ENCODE measurements at regions not wholly inside any gene's neighbourhood (a gene's known extent, or its start where the extent isn't known, plus 50 kb on each side); places are given as distances from the start of the nearest gene placed in this dataset.
"Not testable (repeated sequence)": the region's sequence is repeated elsewhere in the genome, so short reads cannot be mapped to it uniquely, and the experiment has no call there.

DNA sequence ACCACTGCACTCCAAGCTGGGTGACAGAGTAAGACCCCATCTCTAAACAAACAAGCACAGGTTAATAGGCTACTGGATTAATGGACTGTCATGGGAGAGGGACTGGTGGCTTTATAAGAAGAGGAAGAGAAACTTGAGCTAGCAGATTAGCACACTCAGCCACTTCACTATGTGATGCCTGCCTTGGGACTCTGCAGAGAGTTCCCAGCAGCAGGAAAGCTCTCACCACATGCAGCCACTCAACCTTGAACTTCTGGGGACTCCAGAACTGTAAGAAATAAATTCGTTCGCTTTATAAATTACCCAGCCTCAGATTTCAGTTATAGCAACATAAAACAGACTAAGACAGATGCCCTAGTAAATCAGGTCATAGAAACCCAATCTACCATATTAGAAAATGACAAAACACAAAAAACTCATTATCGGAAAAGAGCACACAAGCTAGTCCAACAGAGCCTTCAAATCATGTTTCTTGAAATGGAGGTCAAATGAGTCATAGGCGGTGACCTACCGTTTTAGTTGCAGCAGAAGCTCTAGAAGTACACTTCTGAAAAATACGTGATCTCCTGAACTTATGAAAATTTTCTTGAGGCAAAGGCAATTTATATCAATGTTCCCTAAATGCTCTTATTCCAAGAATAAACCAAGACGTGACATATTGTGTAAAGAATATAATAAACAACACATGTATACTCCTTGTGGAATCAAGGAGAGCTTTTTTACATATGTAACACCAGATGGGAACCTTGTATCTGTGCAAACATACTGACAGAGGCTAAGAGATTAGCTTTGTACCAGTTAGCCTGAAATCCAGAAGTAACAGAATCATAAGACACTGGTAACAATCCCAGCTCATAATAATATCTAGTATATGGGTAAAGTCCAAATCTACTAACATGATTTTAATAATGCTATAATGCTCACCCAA is 340.9 kb upstream of the SGCG start:
- intact Hi-C loops (cut with DNase I; ENCODE audit: low total_unique reads) (no loop called here), in situ Hi-C loops (cut with MboI; ENCODE audit: low sequenced_read_pairs in 4 of 4) (no loop called here)
- no peaks in the 10 kb centered on the region for H3K9me3 ChIP-seq
- H3K27ac ChIP-seq, result no peak overlapping the region
- no peak for TF ChIP-seq POLR2A (IDR thresholded peaks at IDR 0.05)
- TF ChIP-seq, protein P1, sequence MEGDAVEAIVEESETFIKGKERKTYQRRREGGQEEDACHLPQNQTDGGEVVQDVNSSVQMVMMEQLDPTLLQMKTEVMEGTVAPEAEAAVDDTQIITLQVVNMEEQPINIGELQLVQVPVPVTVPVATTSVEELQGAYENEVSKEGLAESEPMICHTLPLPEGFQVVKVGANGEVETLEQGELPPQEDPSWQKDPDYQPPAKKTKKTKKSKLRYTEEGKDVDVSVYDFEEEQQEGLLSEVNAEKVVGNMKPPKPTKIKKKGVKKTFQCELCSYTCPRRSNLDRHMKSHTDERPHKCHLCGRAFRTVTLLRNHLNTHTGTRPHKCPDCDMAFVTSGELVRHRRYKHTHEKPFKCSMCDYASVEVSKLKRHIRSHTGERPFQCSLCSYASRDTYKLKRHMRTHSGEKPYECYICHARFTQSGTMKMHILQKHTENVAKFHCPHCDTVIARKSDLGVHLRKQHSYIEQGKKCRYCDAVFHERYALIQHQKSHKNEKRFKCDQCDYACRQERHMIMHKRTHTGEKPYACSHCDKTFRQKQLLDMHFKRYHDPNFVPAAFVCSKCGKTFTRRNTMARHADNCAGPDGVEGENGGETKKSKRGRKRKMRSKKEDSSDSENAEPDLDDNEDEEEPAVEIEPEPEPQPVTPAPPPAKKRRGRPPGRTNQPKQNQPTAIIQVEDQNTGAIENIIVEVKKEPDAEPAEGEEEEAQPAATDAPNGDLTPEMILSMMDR (IDR thresholded peaks at IDR 0.05 in 4 of 5, conservative IDR thresholded peaks at IDR 0.05 in 1 of 5), result no peak
- H3K4me1 ChIP-seq, result no peaks in the 10 kb centered on the region
- ATAC-seq (no peak), DNase-seq (no peak)
- no peaks in the 10 kb centered on the region for H3K27me3 ChIP-seq
- no peak overlapping the region for H3K4me3 ChIP-seq
- no peaks in the 10 kb centered on the region for H3K36me3 ChIP-seq

DNA sequence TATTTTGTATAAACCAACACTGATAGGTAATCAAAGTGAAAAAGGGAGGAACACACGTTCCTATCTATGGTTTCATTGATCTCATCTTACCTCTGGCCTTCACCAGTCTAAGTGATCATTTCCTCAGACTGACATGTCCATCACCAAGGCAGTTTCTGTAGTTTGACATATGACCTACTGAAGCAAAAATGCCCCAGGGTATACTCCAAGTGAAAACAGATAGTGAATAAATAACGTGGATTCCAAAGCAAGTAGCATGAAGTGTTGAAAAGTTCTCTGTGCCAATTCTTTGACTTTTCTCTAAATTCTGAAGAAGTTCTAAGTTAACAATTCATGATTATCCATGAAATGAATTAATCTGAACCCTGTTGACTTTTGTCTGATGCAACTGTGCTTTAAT is 334.2 kb upstream of the SGCG start:
- in situ Hi-C loops (cut with MboI; ENCODE audit: low sequenced_read_pairs in 4 of 4), result no loop called here
- no peaks in the 10 kb centered on the region for H3K4me1 ChIP-seq
- no peak overlapping the region for H3K4me3 ChIP-seq
- intact Hi-C loops (cut with DNase I; ENCODE audit: low total_unique reads), result no loop called here
- no peaks in the 10 kb centered on the region for H3K9me3 ChIP-seq
- H3K36me3 ChIP-seq, result no peaks in the 10 kb centered on the region
- TF ChIP-seq POLR2A (IDR thresholded peaks at IDR 0.05), result no peak
- TF ChIP-seq, protein P1 (IDR thresholded peaks at IDR 0.05 in 4 of 5, conservative IDR thresholded peaks at IDR 0.05 in 1 of 5), result no peak
- ATAC-seq, result no peak
- H3K27ac ChIP-seq, result no peak overlapping the region
- no peaks in the 10 kb centered on the region for H3K27me3 ChIP-seq
- no peak for DNase-seq

DNA sequence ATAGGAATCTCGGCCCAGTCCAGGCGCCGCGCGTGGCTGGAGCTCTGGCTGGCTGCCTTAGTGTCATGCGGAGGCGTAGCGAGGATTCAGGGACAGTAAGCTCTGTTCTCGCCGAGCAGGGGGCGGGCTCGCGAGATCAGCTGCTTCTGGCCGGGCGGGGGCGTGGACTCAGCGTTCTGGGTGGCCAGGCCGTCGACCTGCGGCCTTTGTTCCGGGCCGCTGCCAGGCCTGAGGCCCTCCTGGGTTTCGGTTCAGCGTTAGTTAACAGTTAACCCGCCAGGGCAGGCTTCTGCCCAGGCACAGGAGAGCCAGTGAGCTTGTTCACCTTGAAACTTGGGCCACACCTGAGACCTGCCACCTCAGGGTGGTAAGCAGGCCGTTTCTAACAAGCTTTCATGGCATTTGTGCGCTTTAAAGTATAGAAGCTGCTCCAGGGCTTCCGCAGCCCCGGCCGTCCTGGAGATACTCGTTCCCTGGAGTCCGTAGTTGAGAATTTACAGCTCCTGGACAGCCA is 332.2 kb upstream of the SGCG start:
- Histone ChIP-seq H3K4me3 (no peak overlapping the region), H3K27me3 (no peaks in the 10 kb centered on the region), H3K36me3 (no peaks in the 10 kb centered on the region), H3K4me1 (no peaks in the 10 kb centered on the region), H3K27ac (no peak overlapping the region), H3K9me3 (no peaks in the 10 kb centered on the region)
- DNase-seq, result no peak
- no peak for TF ChIP-seq POLR2A (IDR thresholded peaks at IDR 0.05)
- TF ChIP-seq, protein P1 (IDR thresholded peaks at IDR 0.05 in 4 of 5, conservative IDR thresholded peaks at IDR 0.05 in 1 of 5), result no peak
- in situ Hi-C loops (cut with MboI; ENCODE audit: low sequenced_read_pairs in 4 of 4), result no loop called here
- intact Hi-C loops (cut with DNase I; ENCODE audit: low total_unique reads), result no loop called here
- no peak for ATAC-seq

DNA sequence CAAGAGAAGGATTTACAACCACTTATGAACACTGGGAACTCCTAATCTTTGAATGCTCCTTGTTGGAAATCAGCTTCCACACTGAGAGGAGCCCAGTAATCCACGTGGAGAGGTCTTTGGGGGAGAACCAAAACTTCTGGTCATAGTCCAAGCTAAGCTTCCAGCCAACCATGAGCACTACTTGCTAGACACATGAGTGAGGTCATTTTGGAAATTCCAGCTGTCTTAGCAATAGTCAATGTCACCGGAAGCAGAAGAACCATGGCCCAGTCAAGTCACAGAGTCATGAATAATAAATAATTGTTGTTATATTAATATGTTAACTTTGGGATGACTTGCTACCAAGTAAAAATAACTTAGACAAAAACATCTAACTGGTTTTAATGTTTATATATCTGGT is 324.9 kb upstream of the SGCG start:
- Histone ChIP-seq H3K27ac (no peak overlapping the region), H3K9me3 (no peaks in the 10 kb centered on the region), H3K36me3 (no peaks in the 10 kb centered on the region), H3K4me1 (no peaks in the 10 kb centered on the region), H3K4me3 (no peak overlapping the region), H3K27me3 (no peaks in the 10 kb centered on the region)
- in situ Hi-C loops (cut with MboI; ENCODE audit: low sequenced_read_pairs in 4 of 4), result no loop called here
- intact Hi-C loops (cut with DNase I; ENCODE audit: low total_unique reads), result no loop called here
- TF ChIP-seq POLR2A (IDR thresholded peaks at IDR 0.05), result no peak
- TF ChIP-seq, protein P1 (IDR thresholded peaks at IDR 0.05 in 4 of 5, conservative IDR thresholded peaks at IDR 0.05 in 1 of 5), result no peak
- DNase-seq (no peak), ATAC-seq (no peak)

DNA sequence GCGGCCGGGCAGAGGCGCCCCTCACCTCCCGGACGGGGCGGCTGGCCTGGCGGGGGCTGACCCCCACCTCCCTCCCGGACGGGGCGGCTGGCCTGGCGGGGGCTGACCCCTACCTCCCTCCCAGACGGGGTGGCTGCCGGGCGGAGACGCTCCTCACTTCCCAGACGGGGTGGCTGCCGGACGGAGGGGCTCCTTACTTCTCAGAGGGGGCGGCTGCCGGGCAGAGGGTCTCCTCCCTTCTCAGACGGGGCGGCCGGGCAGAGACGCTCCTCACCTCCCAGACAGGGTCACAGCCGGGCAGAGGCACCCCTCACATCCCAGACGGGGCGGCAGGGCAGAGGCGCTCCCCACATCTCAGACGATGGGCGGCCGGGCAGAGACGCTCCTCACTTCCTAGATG is 321.8 kb upstream of the SGCG start:
- DNase-seq; in situ Hi-C loops (cut with MboI; ENCODE audit: low sequenced_read_pairs in 4 of 4); H3K27me3 ChIP-seq; H3K36me3 ChIP-seq; ATAC-seq; H3K4me1 ChIP-seq; H3K27ac ChIP-seq; H3K4me3 ChIP-seq; H3K9me3 ChIP-seq; intact Hi-C loops (cut with DNase I; ENCODE audit: low total_unique reads): not testable (repeated sequence)

DNA sequence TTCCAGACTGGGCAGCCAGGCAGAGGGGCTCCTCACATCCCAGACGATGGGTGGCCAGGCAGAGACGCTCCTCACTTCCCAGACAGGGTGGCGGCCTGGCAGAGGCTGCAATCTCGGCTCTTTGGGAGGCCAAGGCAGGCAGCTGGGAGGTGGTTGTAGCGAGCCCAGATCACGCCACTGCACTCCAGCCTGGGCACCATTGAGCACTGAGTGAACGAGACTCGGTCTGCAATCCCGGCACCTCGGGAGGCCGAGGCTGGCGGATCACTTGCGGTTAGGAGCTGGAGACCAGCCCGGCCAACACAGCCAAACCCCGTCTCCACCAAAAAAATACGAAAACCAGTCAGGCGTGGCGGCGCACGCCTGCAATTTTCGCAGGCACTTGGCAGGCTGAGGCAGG is 321.4 kb upstream of the SGCG start:
- H3K27me3 ChIP-seq; in situ Hi-C loops (cut with MboI; ENCODE audit: low sequenced_read_pairs in 4 of 4); H3K4me1 ChIP-seq; DNase-seq; H3K36me3 ChIP-seq; H3K4me3 ChIP-seq; H3K27ac ChIP-seq; ATAC-seq; intact Hi-C loops (cut with DNase I; ENCODE audit: low total_unique reads); H3K9me3 ChIP-seq: not testable (repeated sequence)

All from gastrocnemius medialis (tissue), 4 donors.